ENCODE measurements at regions not wholly inside any gene's neighbourhood (a gene's known extent, or its start where the extent isn't known, plus 50 kb on each side); places are given as distances from the start of the nearest gene placed in this dataset.

DNA sequence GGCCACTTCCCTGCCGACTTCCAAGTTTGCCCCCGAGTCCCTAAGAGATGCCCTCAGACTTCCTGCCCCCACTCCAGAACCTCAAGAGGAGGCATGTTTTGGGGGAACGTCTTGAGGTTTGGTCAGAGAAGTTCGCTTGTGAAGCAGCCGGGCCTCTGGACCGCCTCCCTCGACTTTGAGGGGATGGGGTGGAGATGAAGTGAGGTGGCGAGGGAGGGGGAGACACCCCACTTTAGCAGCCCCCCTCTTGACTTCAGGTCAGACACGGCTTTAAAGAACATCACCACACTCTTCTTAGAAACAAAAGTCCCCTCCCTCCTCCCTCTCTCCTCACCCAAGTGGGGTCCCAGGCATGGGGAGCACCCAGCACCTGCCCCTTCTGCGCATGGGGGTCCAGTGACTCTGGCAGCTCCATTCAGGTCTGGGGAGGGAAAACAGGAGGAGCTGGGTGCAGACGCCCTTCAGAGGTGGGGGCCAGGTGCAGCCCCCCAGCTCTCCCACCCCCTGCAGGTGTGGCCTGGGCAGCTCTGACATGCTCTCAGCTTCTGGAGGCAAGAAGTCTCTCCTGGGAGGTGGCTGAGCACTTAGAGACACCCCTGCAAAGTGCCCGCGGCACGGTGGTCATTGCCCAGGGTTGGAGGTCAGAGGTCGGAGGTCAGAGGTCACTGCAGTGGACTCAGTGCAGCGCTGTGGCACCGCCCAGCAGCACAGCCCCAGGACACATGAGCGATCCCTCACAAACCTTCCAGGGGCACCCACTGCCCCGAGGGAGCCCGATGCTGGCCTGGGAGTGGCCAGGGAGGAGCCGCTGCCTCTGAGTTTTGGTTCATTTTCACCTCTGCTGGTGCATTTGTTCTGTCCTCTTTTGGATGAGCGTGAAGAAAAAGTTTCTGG lies 108.8 kb downstream of the CPZ start:
- Histone ChIP-seq H3K36me3 (no peaks in the 10 kb centered on the region), H3K9me3 (ENCODE audit: severe bottlenecking) (no peaks in the 10 kb centered on the region), H3K4me3 (ENCODE audit: low read depth, low read length) (no peak overlapping the region), H3K27ac (no peak overlapping the region), H3K27me3 (ENCODE audit: insufficient read depth, low read depth, severe bottlenecking) (no peaks in the 10 kb centered on the region)
- TF ChIP-seq, protein P1, sequence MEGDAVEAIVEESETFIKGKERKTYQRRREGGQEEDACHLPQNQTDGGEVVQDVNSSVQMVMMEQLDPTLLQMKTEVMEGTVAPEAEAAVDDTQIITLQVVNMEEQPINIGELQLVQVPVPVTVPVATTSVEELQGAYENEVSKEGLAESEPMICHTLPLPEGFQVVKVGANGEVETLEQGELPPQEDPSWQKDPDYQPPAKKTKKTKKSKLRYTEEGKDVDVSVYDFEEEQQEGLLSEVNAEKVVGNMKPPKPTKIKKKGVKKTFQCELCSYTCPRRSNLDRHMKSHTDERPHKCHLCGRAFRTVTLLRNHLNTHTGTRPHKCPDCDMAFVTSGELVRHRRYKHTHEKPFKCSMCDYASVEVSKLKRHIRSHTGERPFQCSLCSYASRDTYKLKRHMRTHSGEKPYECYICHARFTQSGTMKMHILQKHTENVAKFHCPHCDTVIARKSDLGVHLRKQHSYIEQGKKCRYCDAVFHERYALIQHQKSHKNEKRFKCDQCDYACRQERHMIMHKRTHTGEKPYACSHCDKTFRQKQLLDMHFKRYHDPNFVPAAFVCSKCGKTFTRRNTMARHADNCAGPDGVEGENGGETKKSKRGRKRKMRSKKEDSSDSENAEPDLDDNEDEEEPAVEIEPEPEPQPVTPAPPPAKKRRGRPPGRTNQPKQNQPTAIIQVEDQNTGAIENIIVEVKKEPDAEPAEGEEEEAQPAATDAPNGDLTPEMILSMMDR (IDR thresholded peaks at IDR 0.05; ENCODE audit: low read depth, low read length) = no peak
- no peak for DNase-seq

DNA sequence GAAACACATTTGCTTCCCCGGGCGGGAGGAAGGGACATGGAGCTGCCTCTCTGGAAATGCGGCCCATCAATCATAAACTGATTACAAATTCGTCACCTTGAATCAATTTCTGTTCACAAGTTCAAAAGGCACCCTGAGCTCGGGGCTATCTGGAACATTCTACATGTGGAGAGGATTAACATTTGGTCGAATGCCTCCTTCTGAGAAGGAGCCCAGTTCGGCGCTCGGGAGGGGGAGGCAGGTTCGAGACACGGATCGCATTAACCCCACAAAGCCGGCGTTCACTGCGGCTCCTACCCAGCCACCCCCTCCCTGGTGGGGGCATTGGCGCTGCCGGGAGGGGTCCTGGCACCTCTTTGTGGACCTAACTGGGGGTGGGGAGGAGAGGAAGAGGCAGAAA lies 108.0 kb downstream of the CPZ start:
- DNase-seq = no peak
- TF ChIP-seq, protein P1 (IDR thresholded peaks at IDR 0.05; ENCODE audit: low read depth, low read length) = no peak
- H3K27me3 ChIP-seq (ENCODE audit: insufficient read depth, low read depth, severe bottlenecking) = no peaks in the 10 kb centered on the region
- no peak overlapping the region for H3K27ac ChIP-seq
- H3K4me3 ChIP-seq (ENCODE audit: low read depth, low read length) = no peak overlapping the region
- no peaks in the 10 kb centered on the region for H3K36me3 ChIP-seq
- H3K9me3 ChIP-seq (ENCODE audit: severe bottlenecking) = no peaks in the 10 kb centered on the region

DNA sequence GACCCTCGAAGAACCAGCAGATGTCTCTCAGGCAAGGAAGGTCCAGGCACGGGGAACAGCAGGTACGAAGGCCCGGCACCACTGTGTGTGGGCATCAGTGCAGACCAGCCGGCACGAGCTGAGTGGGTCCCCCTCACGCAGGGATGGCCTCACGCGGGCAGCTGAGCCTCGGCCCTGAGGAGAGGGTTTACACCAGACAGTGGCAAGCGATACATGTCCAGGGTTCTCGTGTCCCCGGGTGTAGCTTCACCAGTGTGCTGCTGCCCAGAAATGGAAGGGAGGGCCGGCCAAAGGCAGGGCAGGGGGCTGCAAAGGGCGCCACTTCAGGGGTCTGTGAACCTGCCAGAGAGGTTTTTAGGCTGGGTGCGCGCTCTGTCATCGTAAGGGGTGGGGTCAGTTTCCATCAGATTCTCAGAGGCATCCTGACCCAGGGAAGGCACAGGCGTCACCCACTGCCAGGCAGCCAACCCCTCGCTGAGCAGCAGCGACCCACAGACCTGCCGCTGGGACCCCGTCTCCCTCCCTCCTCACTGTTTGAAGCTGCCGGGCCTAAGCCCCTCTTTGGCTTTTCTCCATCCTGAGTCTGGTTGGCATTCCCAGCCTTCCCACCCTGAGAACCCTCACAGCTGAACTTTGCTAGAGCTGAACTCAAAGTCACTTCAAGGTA lies 107.0 kb downstream of the CPZ start:
- no peaks in the 10 kb centered on the region for H3K9me3 ChIP-seq (ENCODE audit: severe bottlenecking)
- no peak for DNase-seq

DNA sequence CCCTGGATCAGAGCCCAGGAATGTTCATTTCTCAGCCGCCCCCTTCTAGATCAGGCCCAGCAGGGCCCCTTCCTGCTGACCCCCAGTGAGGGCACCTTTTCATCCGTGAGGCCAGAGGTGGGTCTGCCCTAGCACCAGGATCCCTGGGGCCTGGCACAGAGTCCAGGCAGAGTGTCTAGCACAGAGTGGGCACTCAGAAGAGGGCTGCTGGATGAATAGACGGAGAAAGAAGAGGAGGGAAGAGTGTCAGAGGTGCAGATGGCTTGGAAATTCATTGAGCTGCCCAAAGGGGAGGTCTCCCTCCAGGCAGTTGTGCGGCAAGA lies 106.5 kb downstream of the CPZ start:
- Histone ChIP-seq H3K27ac (no peak overlapping the region), H3K9me3 (ENCODE audit: severe bottlenecking) (no peaks in the 10 kb centered on the region), H3K27me3 (ENCODE audit: insufficient read depth, low read depth, severe bottlenecking) (no peaks in the 10 kb centered on the region), H3K4me3 (ENCODE audit: low read depth, low read length) (no peak overlapping the region), H3K36me3 (no peaks in the 10 kb centered on the region)
- TF ChIP-seq, protein P1 (IDR thresholded peaks at IDR 0.05; ENCODE audit: low read depth, low read length) = no peak
- no peak for DNase-seq

More for the DNA sequence above, 107.0 kb downstream of the CPZ start:
- no peak overlapping the region for H3K4me3 ChIP-seq (ENCODE audit: low read depth, low read length)
- TF ChIP-seq, protein P1 (IDR thresholded peaks at IDR 0.05; ENCODE audit: low read depth, low read length) = no peak
- H3K27me3 ChIP-seq (ENCODE audit: insufficient read depth, low read depth, severe bottlenecking) = no peaks in the 10 kb centered on the region
- no peak overlapping the region for H3K27ac ChIP-seq
- H3K36me3 ChIP-seq = no peaks in the 10 kb centered on the region

DNA sequence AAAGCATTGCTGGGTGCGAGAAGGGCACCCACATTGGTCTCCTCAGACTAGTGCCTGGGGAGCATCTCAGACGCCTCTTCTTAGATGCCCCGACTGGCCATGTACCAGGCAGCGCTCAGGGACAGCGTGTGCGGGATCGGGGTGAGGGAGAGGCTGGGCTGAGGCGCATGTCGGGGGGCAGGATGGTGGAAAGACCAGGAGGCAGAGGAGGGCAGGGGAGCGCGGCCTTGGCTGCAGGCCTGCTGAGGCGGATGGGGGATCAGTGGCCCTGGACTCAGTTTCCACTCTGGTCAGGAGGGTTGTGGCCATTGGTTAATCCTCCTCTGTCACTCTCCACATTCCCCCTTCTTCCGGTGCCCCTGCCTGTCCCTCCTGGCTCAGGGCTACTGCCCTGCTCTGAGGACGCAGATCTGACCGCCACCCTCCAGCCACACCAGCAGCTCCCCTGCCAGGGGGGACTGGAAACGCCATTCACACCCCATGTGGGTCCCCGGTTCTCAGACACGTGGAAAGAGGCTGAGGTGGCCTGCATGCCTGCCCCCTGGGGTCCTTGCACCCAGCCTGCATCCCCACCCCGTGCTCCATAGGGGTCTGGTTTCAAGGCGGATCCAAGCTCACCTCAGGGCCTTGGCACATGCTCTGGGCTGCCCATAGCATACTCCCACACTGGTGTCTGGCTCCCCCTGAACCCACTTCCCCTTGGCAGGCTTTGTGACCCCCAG lies 105.9 kb downstream of the CPZ start:
- TF ChIP-seq, protein P1 (IDR thresholded peaks at IDR 0.05; ENCODE audit: low read depth, low read length) = no peak
- H3K9me3 ChIP-seq (ENCODE audit: severe bottlenecking) = no peaks in the 10 kb centered on the region

More for the DNA sequence above, 105.9 kb downstream of the CPZ start:
- peaks cover 3% of the 10 kb centered on the region for H3K27me3 ChIP-seq (ENCODE audit: insufficient read depth, low read depth, severe bottlenecking)
- H3K4me3 ChIP-seq (ENCODE audit: low read depth, low read length) = no peak overlapping the region
- no peaks in the 10 kb centered on the region for H3K36me3 ChIP-seq
- no peak for DNase-seq
- H3K27ac ChIP-seq = no peak overlapping the region

All from WERI-Rb-1 (cell line).